MM.1S (cell line): ENCODE measurements at regions not wholly inside any gene's neighbourhood (a gene's known extent, or its start where the extent isn't known, plus 50 kb on each side); places are given as distances from the start of the nearest gene placed in this dataset.

Source experiments
- CTCF ChIP-seq: fragments of 300-600 bp; sonication (generic); IDR thresholded peaks from 2 replicates; pipeline ENCODE4 v1.5.1; 2016; ENCODE audit warnings: antibody characterized with exemption, low read length, mixed read lengths
- EZH2phosphoT487 ChIP-seq: fragments of 300-600 bp; sonication (generic); IDR thresholded peaks from 2 replicates; pipeline ENCODE4 v1.6.1; 2018; ENCODE audit warnings: antibody characterized with exemption, low read length

GRCh38 chr1:220955116-220955515 is 75.9 kb downstream of the HLX start:
- TF ChIP-seq CTCF (no peak), EZH2phosphoT487 (no peak)
